ENCODE measurements at regions not wholly inside any gene's neighbourhood (a gene's known extent, or its start where the extent isn't known, plus 50 kb on each side); places are given as distances from the start of the nearest gene placed in this dataset.
"Not testable (repeated sequence)": the region's sequence is repeated elsewhere in the genome, so short reads cannot be mapped to it uniquely, and the experiment has no call there.

DNA sequence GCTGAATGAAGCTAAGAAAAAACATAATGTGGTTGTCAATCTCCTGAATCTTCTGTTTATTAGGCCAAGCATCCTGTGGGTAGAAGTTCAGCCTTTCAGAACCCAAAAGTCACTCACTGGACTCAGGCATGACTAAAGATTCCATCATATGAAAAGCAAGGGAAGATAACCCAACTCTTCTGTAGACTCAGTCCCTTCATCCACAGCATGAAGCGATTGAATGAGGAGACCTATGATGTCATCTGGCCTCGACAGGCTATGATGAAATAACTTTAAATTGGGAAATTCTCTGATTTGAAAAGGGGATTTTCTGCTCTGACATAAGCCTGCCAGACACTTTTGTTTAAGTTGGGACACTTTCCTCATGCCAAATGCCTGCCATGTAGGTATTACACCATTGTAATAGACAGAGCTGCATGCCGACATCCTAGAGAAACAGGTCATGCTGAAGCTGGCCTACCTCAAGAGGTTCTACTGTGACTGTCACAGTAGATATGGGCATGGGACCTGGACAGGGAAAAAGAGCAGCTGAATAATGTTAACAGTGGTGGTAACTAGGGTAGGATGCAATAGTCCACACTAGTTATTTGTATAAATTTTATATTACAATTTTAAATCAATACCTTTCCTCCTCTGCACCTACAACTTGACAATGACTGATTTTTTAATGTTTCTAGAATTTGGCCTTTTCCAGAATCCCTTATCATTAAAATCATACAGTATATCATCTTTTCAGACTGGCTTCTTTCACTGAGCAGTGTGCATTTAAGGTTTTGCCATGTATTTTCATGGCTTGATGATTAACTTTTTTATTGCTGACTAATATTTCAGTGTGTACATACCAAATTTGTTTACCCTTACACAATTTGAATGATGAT lies 291.3 kb downstream of the CNTNAP3B start:
- not testable (repeated sequence) for TF ChIP-seq CTCF (optimal IDR thresholded peaks at IDR 0.05 in 1 of 3, IDR thresholded peaks at IDR 0.05 in 1 of 3, conservative IDR thresholded peaks at IDR 0.05 in 1 of 3; ENCODE audit: extremely low read depth in 1 of 3, insufficient read depth in 2 of 3, low read length in 3 of 3); EZH2 (IDR thresholded peaks at IDR 0.05; ENCODE audit: low read length)
